ENCODE measurements at regions not wholly inside any gene's neighbourhood (a gene's known extent, or its start where the extent isn't known, plus 50 kb on each side); places are given as distances from the start of the nearest gene placed in this dataset.
"Not testable (repeated sequence)": the region's sequence is repeated elsewhere in the genome, so short reads cannot be mapped to it uniquely, and the experiment has no call there.

- DNase-seq = no peak
- H3K4me3 ChIP-seq = no peak overlapping the region
- no peaks in the 10 kb centered on the region for H3K36me3 ChIP-seq
- H3K4me1 ChIP-seq (ENCODE audit: insufficient read depth) = no peaks in the 10 kb centered on the region
- H3K27ac ChIP-seq = no peak overlapping the region
- no peaks in the 10 kb centered on the region for H3K27me3 ChIP-seq
- TF ChIP-seq CTCF (IDR thresholded peaks at IDR 0.05) (no peak), POLR2A (IDR thresholded peaks at IDR 0.05) (no peak), EP300 (IDR thresholded peaks at IDR 0.05) (no peak)
- H3K9me3 ChIP-seq = no peaks in the 10 kb centered on the region
- intact Hi-C loops (cut with DNase I) = no loop called here
Measured at GRCh38 chr5:114859438-114859735, 310.3 kb downstream of the TRIM36 start.

GRCh38 chr5:114858665-114859437 lies 310.9 kb downstream of the TRIM36 start:
- no peak for DNase-seq
- Histone ChIP-seq H3K4me3 (no peak overlapping the region), H3K36me3 (no peaks in the 10 kb centered on the region), H3K4me1 (ENCODE audit: insufficient read depth) (no peaks in the 10 kb centered on the region), H3K9me3 (no peaks in the 10 kb centered on the region), H3K27me3 (no peaks in the 10 kb centered on the region), H3K27ac (no peak overlapping the region)
- intact Hi-C loops (cut with DNase I) = no loop called here
- no peak for TF ChIP-seq POLR2A (IDR thresholded peaks at IDR 0.05)
- TF ChIP-seq CTCF (IDR thresholded peaks at IDR 0.05) = no peak
- no peak for TF ChIP-seq EP300 (IDR thresholded peaks at IDR 0.05)
- WGBS, 3 donors = 67 to 77% (median 70%) methylated on average over 7 of the region's 7 CpGs

- Histone ChIP-seq H3K27ac (no peak overlapping the region), H3K36me3 (no peaks in the 10 kb centered on the region), H3K4me1 (ENCODE audit: insufficient read depth) (no peaks in the 10 kb centered on the region), H3K9me3 (no peaks in the 10 kb centered on the region), H3K27me3 (no peaks in the 10 kb centered on the region), H3K4me3 (no peak overlapping the region)
- 66 to 71% (median 69%) methylated on average over 22 of the region's 22 CpGs for WGBS, 3 donors
- no peak for TF ChIP-seq EP300 (IDR thresholded peaks at IDR 0.05)
- no peak for TF ChIP-seq CTCF (IDR thresholded peaks at IDR 0.05)
- no peak for TF ChIP-seq POLR2A (IDR thresholded peaks at IDR 0.05)
- intact Hi-C loops (cut with DNase I) = no loop called here
- DNase-seq = no peak
Measured at GRCh38 chr5:114857941-114858551, 311.7 kb downstream of the TRIM36 start.

GRCh38 chr5:114844711-114845110 lies 325.0 kb downstream of the TRIM36 start:
- H3K4me3 ChIP-seq; H3K27me3 ChIP-seq; DNase-seq; H3K9me3 ChIP-seq; H3K27ac ChIP-seq; H3K4me1 ChIP-seq (ENCODE audit: insufficient read depth); intact Hi-C loops (cut with DNase I); H3K36me3 ChIP-seq: not testable (repeated sequence)
- WGBS, 3 donors = 82 to 85% (median 85%) methylated on average over 9 of the region's 9 CpGs

GRCh38 chr5:114839360-114839759 lies 330.3 kb downstream of the TRIM36 start:
- no peaks in the 10 kb centered on the region for H3K36me3 ChIP-seq
- no peaks in the 10 kb centered on the region for H3K9me3 ChIP-seq
- no peak for DNase-seq
- intact Hi-C loops (cut with DNase I) = no loop called here
- TF ChIP-seq POLR2A (IDR thresholded peaks at IDR 0.05) = no peak
- no peak for TF ChIP-seq CTCF (IDR thresholded peaks at IDR 0.05)
- TF ChIP-seq EP300 (IDR thresholded peaks at IDR 0.05) = no peak
- no peak overlapping the region for H3K4me3 ChIP-seq
- WGBS, 3 donors = 73 to 82% (median 80%) methylated on average over 5 of the region's 5 CpGs
- no peaks in the 10 kb centered on the region for H3K4me1 ChIP-seq (ENCODE audit: insufficient read depth)
- no peaks in the 10 kb centered on the region for H3K27me3 ChIP-seq
- no peak overlapping the region for H3K27ac ChIP-seq
